Natural killer cell (primary cell): ENCODE measurements at regions not wholly inside any gene's neighbourhood (a gene's known extent, or its start where the extent isn't known, plus 50 kb on each side); places are given as distances from the start of the nearest gene placed in this dataset.

Experiments
- ATAC-seq, 3 donors: fragments of 150-1000 bp in 2 of 3; fragments of 200-7000 bp in 1 of 3; cut with Tn5 transposase; 1 replicate in 1 of 3; 2 replicates in 2 of 3; pipeline ENCODE4 v1.10.0; 2021; ENCODE audit warnings: mild to moderate bottlenecking in 2 of 3, moderate library complexity in 2 of 3
- DNase-seq, 2 donors: peaks; one replicate each; pipeline versions ENCODE4 v3.0.0 to v3.0.0-alpha.2; 2013 to 2021; ENCODE audit warnings: mixed read lengths in 1 of 2
- H3K27ac ChIP-seq: one replicate; pipeline ENCODE4 v1.5.1; 2013; ENCODE audit warnings: mild to moderate bottlenecking, low read length
- H3K27me3 ChIP-seq: one replicate; pipeline ENCODE4 v1.6.1; 2013; ENCODE audit warnings: low read length; ENCODE audit not compliant: control insufficient read depth, insufficient read depth
- H3K36me3 ChIP-seq: one replicate; pipeline ENCODE4 v1.6.1; 2013; ENCODE audit warnings: low read length; ENCODE audit not compliant: control insufficient read depth, insufficient read depth
- H3K4me1 ChIP-seq: one replicate; pipeline ENCODE4 v1.6.1; 2013; ENCODE audit warnings: low read length; ENCODE audit not compliant: control insufficient read depth, insufficient read depth
- H3K4me3 ChIP-seq: one replicate; pipeline ENCODE4 v1.5.1; 2013; ENCODE audit warnings: low read length
- H3K9me3 ChIP-seq: one replicate; pipeline ENCODE4 v1.6.1; 2013; ENCODE audit warnings: low read length; ENCODE audit not compliant: control insufficient read depth, insufficient read depth
- H3K27ac Mint-ChIP-seq, 2 donors: one replicate each; pipeline ENCODE4 v1.8.0; 2022; ENCODE audit warnings: mild to moderate bottlenecking in 2 of 2, mixed read lengths in 2 of 2, moderate library complexity in 1 of 2
- H3K27me3 Mint-ChIP-seq, 2 donors: one replicate each; pipeline ENCODE4 v1.8.0; 2022; ENCODE audit warnings: low read depth in 2 of 2, mixed read lengths in 2 of 2
- H3K36me3 Mint-ChIP-seq: one replicate; pipeline ENCODE4 v1.8.0; 2022; ENCODE audit warnings: mixed read lengths
- H3K4me1 Mint-ChIP-seq, 2 donors: one replicate each; pipeline ENCODE4 v1.8.0; 2022; ENCODE audit warnings: mixed read lengths in 2 of 2
- H3K4me3 Mint-ChIP-seq: one replicate; pipeline ENCODE4 v1.8.0; 2022; ENCODE audit warnings: mild to moderate bottlenecking, moderate library complexity, mixed read lengths
- H3K9me3 Mint-ChIP-seq, 2 donors: one replicate each; pipeline ENCODE4 v1.8.0; 2022; ENCODE audit warnings: mixed read lengths in 2 of 2
- CTCF ChIP-seq: fragments of 200-600 bp; IDR thresholded peaks from one replicate; pipeline ENCODE4 v1.8.0; 2022; ENCODE audit warnings: antibody characterized with exemption
- WGBS: methylation state at CpG from one replicate; pipeline ENCODE4 v1.1.7; 2013; ENCODE audit warnings: missing lambda C conversion rate; ENCODE audit not compliant: insufficient coverage; 5-methylcytosine and 5-hydroxymethylcytosine counted together
- intact Hi-C: fragments of 100-400 bp; cut with micrococcal nuclease; formaldehyde crosslinking; loops from one replicate; pipeline ENCODE4 v1.14.2; 2022

GRCh38 chr2:139763705-139764104 lies 983.5 kb upstream of the NXPH2 start:
- H3K9me3 ChIP-seq = peaks cover 8% of the 10 kb centered on the region
- no peaks in the 10 kb centered on the region for H3K4me1 ChIP-seq
- no peaks in the 10 kb centered on the region for H3K36me3 ChIP-seq
- H3K4me3 Mint-ChIP-seq = no peak overlapping the region
- intact Hi-C loops = no loop called here
- no peaks in the 10 kb centered on the region for H3K36me3 Mint-ChIP-seq
- no peaks in the 10 kb centered on the region for H3K4me1 Mint-ChIP-seq
- no peak overlapping the region for H3K4me3 ChIP-seq
- peaks cover 10 to 24% of the 10 kb centered on the region in 2 donors for H3K9me3 Mint-ChIP-seq
- H3K27ac ChIP-seq = no peak overlapping the region
- no peak for TF ChIP-seq CTCF
- H3K27ac Mint-ChIP-seq = no peak overlapping the region
- DNase-seq = no peak
- no peak for ATAC-seq
- no peaks in the 10 kb centered on the region for H3K27me3 ChIP-seq
- H3K27me3 Mint-ChIP-seq = no peaks in the 10 kb centered on the region

DNA sequence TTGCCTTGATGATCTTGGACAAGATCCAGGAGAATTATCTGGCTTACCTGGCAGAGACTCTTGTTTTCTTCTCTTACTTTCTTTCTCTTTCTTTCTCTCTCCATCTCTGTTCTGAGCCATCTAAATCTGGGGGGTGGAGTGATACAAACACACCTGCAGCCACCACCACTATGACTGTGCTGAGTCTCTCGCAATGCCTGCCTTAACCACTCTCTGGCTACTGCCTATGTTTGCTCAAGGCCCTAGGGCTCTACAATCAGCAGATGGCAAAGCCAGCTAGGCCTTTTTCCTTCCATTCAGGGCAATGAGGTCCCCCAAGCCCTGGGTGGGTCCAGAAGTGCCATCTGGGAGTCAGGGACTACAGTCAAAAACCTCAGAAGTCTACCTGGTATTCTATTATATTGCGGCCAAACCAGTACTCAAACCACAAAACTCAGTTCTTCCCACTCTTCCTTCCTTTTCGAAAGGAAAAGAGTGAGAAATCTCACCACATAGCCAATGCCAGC lies 978.9 kb upstream of the NXPH2 start:
- Histone ChIP-seq H3K36me3 (no peaks in the 10 kb centered on the region), H3K27me3 (no peaks in the 10 kb centered on the region), H3K4me3 (no peak overlapping the region), H3K9me3 (peaks cover 12% of the 10 kb centered on the region), H3K4me1 (no peaks in the 10 kb centered on the region), H3K27ac (no peak overlapping the region)
- H3K9me3 Mint-ChIP-seq = peaks cover 19 to 32% of the 10 kb centered on the region in 2 donors
- no peaks in the 10 kb centered on the region for H3K4me1 Mint-ChIP-seq
- no peak overlapping the region for H3K4me3 Mint-ChIP-seq
- intact Hi-C loops = no loop called here
- no peaks in the 10 kb centered on the region for H3K27me3 Mint-ChIP-seq
- no peak for TF ChIP-seq CTCF
- 78% methylated on average over 3 of the region's 3 CpGs for WGBS
- H3K27ac Mint-ChIP-seq = no peak overlapping the region
- no peak for ATAC-seq
- no peak for DNase-seq
- peaks cover 22% of the 10 kb centered on the region for H3K36me3 Mint-ChIP-seq

GRCh38 chr2:139746901-139747300 lies 966.7 kb upstream of the NXPH2 start:
- no peak for ATAC-seq
- no peak overlapping the region for H3K4me3 ChIP-seq
- no peaks in the 10 kb centered on the region for H3K36me3 ChIP-seq
- WGBS = 87% methylated on average over 10 of the region's 11 CpGs
- H3K4me3 Mint-ChIP-seq = no peak overlapping the region
- no peak for TF ChIP-seq CTCF
- H3K9me3 ChIP-seq = peaks cover 2% of the 10 kb centered on the region
- DNase-seq = no peak
- no peaks in the 10 kb centered on the region for H3K27me3 Mint-ChIP-seq
- no peak overlapping the region for H3K27ac Mint-ChIP-seq
- H3K36me3 Mint-ChIP-seq = peaks cover 18% of the 10 kb centered on the region
- H3K27ac ChIP-seq = no peak overlapping the region
- no peaks in the 10 kb centered on the region for H3K4me1 ChIP-seq
- H3K27me3 ChIP-seq = no peaks in the 10 kb centered on the region
- no peaks in the 10 kb centered on the region for H3K4me1 Mint-ChIP-seq
- peaks cover 5 to 17% of the 10 kb centered on the region in 2 donors for H3K9me3 Mint-ChIP-seq
- intact Hi-C loops = no loop called here

DNA sequence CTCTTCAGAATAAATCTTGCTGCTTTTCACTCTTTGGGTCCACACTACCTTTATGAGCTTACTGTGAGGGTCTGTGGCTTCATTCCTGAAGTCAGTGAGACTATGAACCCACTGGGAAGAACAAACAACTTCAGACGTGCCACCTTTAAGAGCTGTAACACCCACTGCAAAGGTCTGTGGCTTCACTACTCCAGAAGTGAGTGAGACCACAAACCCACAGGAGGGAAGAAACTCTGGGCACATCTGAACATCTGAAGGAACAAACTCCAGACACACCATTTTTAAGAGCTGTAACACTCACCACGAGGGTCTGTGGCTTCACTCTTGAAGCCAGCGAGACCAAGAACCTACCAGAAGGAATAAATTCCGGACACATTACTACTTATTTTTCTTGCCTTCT lies 964.1 kb upstream of the NXPH2 start:
- Histone ChIP-seq H3K36me3 (no peaks in the 10 kb centered on the region), H3K4me1 (no peaks in the 10 kb centered on the region), H3K9me3 (no peaks in the 10 kb centered on the region), H3K4me3 (no peak overlapping the region), H3K27ac (no peak overlapping the region), H3K27me3 (no peaks in the 10 kb centered on the region)
- H3K9me3 Mint-ChIP-seq = peaks cover 5 to 17% of the 10 kb centered on the region in 2 donors
- no peak overlapping the region for H3K4me3 Mint-ChIP-seq
- no peaks in the 10 kb centered on the region for H3K4me1 Mint-ChIP-seq
- H3K36me3 Mint-ChIP-seq = peaks cover 18% of the 10 kb centered on the region
- intact Hi-C loops = no loop called here
- no peak overlapping the region for H3K27ac Mint-ChIP-seq
- no peak for TF ChIP-seq CTCF
- 55% methylated on average over 3 of the region's 4 CpGs for WGBS
- ATAC-seq = no peak
- H3K27me3 Mint-ChIP-seq = no peaks in the 10 kb centered on the region
- DNase-seq = no peak
